ENCODE measurements at regions not wholly inside any gene's neighbourhood (a gene's known extent, or its start where the extent isn't known, plus 50 kb on each side); places are given as distances from the start of the nearest gene placed in this dataset.

DNA sequence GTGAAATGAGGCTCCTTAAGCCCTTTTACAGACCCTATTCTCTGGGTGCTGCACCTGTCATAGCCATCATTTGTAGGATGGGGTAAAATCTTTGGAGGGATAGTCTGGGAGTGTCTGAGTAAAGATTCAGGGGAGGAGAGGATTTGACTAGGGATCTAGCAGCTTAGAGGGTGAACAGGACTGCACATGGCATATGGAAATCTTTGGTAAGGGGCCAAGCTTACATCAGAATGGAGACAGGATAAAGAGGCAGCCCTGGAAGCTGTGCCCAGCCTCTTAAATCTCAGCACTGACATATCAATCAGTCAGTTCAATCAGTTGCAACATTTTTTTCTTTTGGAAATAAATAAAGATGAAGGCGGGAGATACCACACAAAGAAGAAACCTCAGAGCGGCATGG lies 301.8 kb upstream of the CADM1 start:
- Histone ChIP-seq H3K27me3 (no peaks in the 10 kb centered on the region), H3K9me3 (peaks cover 0 to 14% (median 0%) of the 10 kb centered on the region in 3 donors), H3K4me1 (no peaks in the 10 kb centered on the region), H3K27ac (no peak overlapping the region), H3K36me3 (replicated peaks in 1 of 2; ENCODE audit: insufficient read depth in 1 of 2, low read depth in 2 of 2) (no peaks in the 10 kb centered on the region), H3K4me3 (no peak overlapping the region)
- TF ChIP-seq, protein P1, sequence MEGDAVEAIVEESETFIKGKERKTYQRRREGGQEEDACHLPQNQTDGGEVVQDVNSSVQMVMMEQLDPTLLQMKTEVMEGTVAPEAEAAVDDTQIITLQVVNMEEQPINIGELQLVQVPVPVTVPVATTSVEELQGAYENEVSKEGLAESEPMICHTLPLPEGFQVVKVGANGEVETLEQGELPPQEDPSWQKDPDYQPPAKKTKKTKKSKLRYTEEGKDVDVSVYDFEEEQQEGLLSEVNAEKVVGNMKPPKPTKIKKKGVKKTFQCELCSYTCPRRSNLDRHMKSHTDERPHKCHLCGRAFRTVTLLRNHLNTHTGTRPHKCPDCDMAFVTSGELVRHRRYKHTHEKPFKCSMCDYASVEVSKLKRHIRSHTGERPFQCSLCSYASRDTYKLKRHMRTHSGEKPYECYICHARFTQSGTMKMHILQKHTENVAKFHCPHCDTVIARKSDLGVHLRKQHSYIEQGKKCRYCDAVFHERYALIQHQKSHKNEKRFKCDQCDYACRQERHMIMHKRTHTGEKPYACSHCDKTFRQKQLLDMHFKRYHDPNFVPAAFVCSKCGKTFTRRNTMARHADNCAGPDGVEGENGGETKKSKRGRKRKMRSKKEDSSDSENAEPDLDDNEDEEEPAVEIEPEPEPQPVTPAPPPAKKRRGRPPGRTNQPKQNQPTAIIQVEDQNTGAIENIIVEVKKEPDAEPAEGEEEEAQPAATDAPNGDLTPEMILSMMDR (IDR thresholded peaks at IDR 0.05): no peak
- intact Hi-C loops (cut with DNase I): no loop called here
- DNase-seq (no peak), ATAC-seq (no peak)
- 94 to 95% methylated on average over 2 of the region's 2 CpGs for WGBS, 2 donors

DNA sequence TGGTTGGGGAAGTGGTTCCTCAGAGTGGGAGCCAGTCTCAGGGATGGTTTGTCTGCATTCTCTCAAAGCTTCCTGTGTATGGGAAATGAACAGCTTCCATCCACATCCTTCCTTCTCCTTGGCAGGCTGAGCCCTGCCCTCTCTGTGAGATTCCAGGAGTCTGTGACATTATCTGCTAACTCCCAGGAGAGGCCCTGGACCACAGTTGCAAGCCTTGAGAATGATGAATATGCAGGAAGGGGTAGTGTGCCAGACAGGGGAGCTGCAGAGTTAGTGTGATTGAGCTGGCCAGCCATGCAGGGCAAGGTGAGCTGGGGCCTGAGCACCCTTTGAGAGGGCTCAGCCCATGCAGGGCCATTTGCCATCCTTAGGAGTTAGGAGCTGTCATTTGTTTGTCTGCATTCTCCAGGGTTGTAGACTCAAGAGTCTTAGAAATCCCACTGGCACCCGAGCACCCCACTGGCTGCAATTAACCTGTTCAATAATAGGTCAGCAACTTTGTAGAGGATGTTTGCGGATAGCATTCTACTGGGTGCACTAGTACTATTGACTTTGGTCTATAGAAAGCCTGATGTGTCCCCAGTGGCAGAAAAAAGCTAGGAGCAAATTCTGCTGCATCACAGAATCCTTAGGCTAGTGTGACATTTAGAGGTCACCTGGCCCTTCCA lies 299.0 kb upstream of the CADM1 start:
- Histone ChIP-seq H3K27ac (no peak overlapping the region), H3K4me1 (no peaks in the 10 kb centered on the region), H3K4me3 (no peak overlapping the region), H3K36me3 (replicated peaks in 1 of 2; ENCODE audit: insufficient read depth in 1 of 2, low read depth in 2 of 2) (no peaks in the 10 kb centered on the region), H3K27me3 (no peaks in the 10 kb centered on the region), H3K9me3 (peaks cover 0 to 8% (median 0%) of the 10 kb centered on the region in 3 donors)
- WGBS, 2 donors: 70% methylated on average over 2 of the region's 2 CpGs; no CpG with 5 or more reads in 1 of the 2 donors
- no peak for ATAC-seq
- intact Hi-C loops (cut with DNase I): no loop called here
- DNase-seq: no peak
- TF ChIP-seq, protein P1 (IDR thresholded peaks at IDR 0.05): no peak
- TF ChIP-seq POLR2A (IDR thresholded peaks at IDR 0.05): no peak

GRCh38 chr11:115802641-115803040 lies 298.4 kb upstream of the CADM1 start:
- H3K9me3 ChIP-seq: peaks cover 0 to 6% (median 0%) of the 10 kb centered on the region in 3 donors
- no peak for DNase-seq
- WGBS, 2 donors: 72 to 80% methylated on average over 3 of the region's 3 CpGs
- H3K27ac ChIP-seq: no peak overlapping the region
- no peak overlapping the region for H3K4me3 ChIP-seq
- no peak for TF ChIP-seq POLR2A (IDR thresholded peaks at IDR 0.05)
- TF ChIP-seq, protein P1 (IDR thresholded peaks at IDR 0.05): no peak
- H3K27me3 ChIP-seq: no peaks in the 10 kb centered on the region
- H3K36me3 ChIP-seq (replicated peaks in 1 of 2; ENCODE audit: insufficient read depth in 1 of 2, low read depth in 2 of 2): no peaks in the 10 kb centered on the region
- no peaks in the 10 kb centered on the region for H3K4me1 ChIP-seq
- ATAC-seq: no peak
- intact Hi-C loops (cut with DNase I): no loop called here

DNA sequence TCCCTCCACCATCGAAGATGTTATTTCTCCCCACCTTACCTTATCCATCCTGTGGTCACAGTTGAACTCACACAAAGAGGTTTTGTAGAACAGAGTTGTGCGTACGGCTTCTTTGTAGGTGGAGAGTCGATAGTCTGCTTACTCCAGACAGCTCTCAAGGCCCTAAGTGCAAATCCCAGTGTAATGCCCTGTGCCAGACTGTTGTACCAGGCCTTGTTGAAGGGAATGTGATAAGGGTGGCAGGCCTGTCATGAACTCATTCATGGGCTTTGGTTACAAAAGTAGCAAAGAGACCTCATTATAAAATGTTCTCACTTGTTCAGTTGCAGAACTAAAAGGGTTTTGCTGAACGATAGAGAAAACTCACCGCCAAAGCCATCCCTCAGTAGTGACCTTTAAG lies 288.7 kb upstream of the CADM1 start:
- TF ChIP-seq, protein P1 (IDR thresholded peaks at IDR 0.05): no peak
- no peak for TF ChIP-seq POLR2A (IDR thresholded peaks at IDR 0.05)
- H3K9me3 ChIP-seq: no peaks in the 10 kb centered on the region
- H3K4me1 ChIP-seq: no peaks in the 10 kb centered on the region
- WGBS, 2 donors: 76 to 81% methylated on average over 6 of the region's 6 CpGs
- ATAC-seq: no peak
- no peak overlapping the region for H3K4me3 ChIP-seq
- intact Hi-C loops (cut with DNase I): no loop called here
- no peaks in the 10 kb centered on the region for H3K27me3 ChIP-seq
- DNase-seq: no peak
- H3K27ac ChIP-seq: no peak overlapping the region
- H3K36me3 ChIP-seq (replicated peaks in 1 of 2; ENCODE audit: insufficient read depth in 1 of 2, low read depth in 2 of 2): no peaks in the 10 kb centered on the region

DNA sequence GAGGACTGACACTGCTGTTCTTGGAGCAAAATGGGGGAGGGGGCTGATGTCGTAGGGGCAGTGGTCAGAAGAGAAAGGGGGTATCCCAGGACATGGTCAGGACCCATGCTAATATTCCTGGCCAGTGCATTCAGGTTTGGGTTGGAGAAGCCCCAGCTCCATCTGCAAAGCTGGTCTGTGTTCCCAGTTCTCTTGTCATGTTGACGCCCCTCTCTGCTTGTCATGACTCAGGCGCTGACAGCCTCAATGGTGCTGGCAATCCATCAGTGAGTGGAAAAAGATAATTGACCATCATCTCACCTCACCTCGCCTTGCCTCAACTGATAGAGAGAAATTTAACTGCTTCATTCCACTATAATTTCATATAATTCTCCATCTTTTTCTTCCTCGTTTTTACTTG lies 283.1 kb upstream of the CADM1 start:
- no peaks in the 10 kb centered on the region for H3K9me3 ChIP-seq
- intact Hi-C loops (cut with DNase I): no loop called here
- no peaks in the 10 kb centered on the region for H3K27me3 ChIP-seq
- ATAC-seq: no peak
- no peaks in the 10 kb centered on the region for H3K4me1 ChIP-seq
- DNase-seq: no peak
- H3K36me3 ChIP-seq (replicated peaks in 1 of 2; ENCODE audit: insufficient read depth in 1 of 2, low read depth in 2 of 2): no peaks in the 10 kb centered on the region
- no peak overlapping the region for H3K27ac ChIP-seq
- WGBS, 2 donors: 61 to 62% methylated on average over 5 of the region's 5 CpGs
- TF ChIP-seq, protein P1 (IDR thresholded peaks at IDR 0.05): no peak
- no peak for TF ChIP-seq POLR2A (IDR thresholded peaks at IDR 0.05)
- H3K4me3 ChIP-seq: no peak overlapping the region
